NCI-H146 treated with DMSO at 0.1 percent for 48 hours (cell line): ENCODE measurements at regions not wholly inside any gene's neighbourhood (a gene's known extent, or its start where the extent isn't known, plus 50 kb on each side); places are given as distances from the start of the nearest gene placed in this dataset.

Source experiments
- DNase-seq: peaks from one replicate; lab custom pipeline; 2025; ENCODE audit not compliant: unreplicated experiment; lab: John Stamatoyannopoulos, UW

DNA sequence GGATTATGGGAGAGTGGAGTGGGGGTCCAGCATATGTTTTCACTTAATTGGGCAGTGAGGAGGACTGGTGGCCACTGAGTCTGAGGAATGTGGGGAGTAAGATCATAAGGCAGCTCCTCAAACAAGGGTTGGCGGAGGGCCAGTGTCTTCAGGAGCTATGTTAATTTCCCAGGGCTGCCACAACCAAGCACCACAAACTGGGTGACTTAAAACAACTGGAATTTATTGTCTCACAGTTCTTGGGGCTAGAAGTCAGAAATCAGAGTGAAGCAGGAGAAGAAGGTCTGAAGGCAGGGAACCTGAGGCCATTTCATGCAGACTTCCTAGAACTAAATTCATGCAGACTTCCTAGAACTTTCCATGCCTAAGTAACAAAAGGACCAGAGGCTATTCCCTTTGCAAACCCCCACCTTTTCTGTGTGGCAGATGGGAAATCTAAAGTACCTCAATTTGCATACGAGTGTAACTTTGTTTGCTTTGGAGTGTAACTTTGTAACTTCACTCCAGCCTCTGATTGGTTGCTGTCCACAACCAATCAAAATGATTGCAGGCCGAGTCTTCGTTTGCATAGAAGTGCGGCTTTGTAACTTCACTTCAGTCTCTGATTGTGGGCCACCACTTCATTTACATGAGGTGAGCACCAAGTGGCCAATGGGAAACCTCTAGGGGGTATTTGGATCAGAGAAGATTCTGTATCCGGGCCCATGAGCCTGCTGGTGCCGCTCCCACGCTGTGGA lies 50.5 kb upstream of the ZBED5 start:
- DNase-seq: no peak
